LNCaP clone FGC (cell line): ENCODE measurements at regions not wholly inside any gene's neighbourhood (a gene's known extent, or its start where the extent isn't known, plus 50 kb on each side); places are given as distances from the start of the nearest gene placed in this dataset.

Source experiments
- DNase-seq: peaks from one replicate; pipeline ENCODE4 v3.0.0-alpha.2; 2011; ENCODE audit warnings: low read depth
- H3K4me3 ChIP-seq: 2 replicates; pipeline ENCODE4 v1.5.1; 2011; ENCODE audit warnings: mild to moderate bottlenecking, low read depth, low read length, control low read depth
- TF ChIP-seq, protein P1 (sequence below): IDR thresholded peaks from 2 replicates; pipeline ENCODE4 v1.5.1; 2012; ENCODE audit warnings: mild to moderate bottlenecking; ENCODE audit not compliant: control insufficient read depth, insufficient read depth; ENCODE audit errors: extremely low read depth

DNA sequence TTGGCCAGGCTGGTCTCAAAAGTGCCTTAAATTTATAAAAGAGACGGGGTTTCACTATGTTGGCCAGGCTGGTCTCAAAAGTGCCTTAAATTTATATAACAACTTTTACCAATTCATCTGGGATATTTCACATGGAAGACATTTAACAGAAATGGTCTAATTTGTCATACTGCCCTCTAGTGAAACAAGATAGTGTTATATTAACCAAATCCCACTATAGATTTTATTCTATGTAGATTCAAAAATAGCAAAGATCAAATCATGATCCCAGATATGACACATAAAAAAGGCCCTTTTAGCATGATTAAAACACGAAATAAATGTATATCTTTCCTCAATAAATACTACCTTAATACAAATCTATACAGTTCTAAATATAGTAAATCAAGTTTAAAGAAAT, 102.8 kb upstream of the TFAP2D start:
- no peak overlapping the region for H3K4me3 ChIP-seq
- TF ChIP-seq, protein P1, sequence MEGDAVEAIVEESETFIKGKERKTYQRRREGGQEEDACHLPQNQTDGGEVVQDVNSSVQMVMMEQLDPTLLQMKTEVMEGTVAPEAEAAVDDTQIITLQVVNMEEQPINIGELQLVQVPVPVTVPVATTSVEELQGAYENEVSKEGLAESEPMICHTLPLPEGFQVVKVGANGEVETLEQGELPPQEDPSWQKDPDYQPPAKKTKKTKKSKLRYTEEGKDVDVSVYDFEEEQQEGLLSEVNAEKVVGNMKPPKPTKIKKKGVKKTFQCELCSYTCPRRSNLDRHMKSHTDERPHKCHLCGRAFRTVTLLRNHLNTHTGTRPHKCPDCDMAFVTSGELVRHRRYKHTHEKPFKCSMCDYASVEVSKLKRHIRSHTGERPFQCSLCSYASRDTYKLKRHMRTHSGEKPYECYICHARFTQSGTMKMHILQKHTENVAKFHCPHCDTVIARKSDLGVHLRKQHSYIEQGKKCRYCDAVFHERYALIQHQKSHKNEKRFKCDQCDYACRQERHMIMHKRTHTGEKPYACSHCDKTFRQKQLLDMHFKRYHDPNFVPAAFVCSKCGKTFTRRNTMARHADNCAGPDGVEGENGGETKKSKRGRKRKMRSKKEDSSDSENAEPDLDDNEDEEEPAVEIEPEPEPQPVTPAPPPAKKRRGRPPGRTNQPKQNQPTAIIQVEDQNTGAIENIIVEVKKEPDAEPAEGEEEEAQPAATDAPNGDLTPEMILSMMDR: peak; percentile 26; the same call in 1 of the 2 replicates
- no peak for DNase-seq

DNA sequence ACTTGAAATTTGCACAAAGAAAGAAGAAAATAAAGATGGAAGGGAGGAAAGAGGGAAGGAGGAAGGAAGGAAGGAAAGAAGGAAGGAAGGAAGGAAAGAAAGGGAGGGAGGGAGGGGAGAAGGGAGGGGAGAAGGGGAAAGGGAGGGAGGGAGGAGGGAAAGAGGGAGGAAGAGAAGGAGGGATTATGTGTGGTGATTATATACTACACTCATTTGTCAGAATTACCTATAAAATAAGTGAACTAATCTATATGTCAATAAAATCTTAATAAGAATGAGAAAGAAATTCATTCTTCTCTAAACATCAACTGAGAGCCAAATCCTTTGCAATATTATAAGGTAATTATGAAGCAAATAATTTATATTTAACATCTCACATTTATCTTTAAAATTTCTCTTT, 77.9 kb upstream of the TFAP2D start:
- no peak for DNase-seq
- no peak overlapping the region for H3K4me3 ChIP-seq
- TF ChIP-seq, protein P1: no peak

DNA sequence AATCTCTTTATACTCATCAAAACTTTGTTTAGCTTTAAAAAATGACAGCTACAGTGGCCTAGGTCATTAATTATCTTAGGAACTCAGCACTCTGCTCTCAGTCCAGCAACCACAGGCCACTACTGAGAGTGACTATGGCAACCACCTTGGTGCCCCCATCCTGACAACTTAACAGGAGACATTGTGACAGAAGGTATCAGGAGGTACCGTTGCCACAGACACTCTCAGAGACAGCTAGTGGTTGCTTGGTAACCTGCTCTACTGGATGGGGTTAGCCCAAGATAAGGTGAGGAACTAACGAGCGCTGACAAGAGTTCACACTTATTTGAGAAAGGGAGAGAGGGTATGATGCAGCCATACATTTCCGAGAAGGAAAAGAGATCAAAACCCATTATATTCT, 76.1 kb upstream of the TFAP2D start:
- no peak overlapping the region for H3K4me3 ChIP-seq
- TF ChIP-seq, protein P1: no peak
- no peak for DNase-seq

DNA sequence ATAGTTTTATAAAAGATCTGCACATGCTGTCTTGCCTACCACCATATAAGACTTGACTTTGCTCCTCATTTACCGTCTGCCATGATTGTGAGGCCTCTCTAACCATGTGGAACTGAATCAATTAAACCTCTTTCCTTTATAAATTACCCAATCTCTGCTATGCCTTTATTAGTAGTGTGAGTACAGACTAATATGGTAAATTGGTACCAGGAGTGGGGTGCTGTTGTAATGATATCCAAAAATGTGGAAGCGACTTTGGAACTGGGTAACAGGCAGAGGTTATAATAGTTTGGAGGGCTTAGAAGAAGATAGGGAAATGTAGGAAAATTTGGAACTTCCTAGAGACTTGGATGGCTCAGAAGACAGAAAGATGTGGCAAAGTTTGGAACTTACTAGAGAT, 64.2 kb upstream of the TFAP2D start:
- DNase-seq: no peak
- TF ChIP-seq, protein P1: no peak
- H3K4me3 ChIP-seq: no peak overlapping the region

DNA sequence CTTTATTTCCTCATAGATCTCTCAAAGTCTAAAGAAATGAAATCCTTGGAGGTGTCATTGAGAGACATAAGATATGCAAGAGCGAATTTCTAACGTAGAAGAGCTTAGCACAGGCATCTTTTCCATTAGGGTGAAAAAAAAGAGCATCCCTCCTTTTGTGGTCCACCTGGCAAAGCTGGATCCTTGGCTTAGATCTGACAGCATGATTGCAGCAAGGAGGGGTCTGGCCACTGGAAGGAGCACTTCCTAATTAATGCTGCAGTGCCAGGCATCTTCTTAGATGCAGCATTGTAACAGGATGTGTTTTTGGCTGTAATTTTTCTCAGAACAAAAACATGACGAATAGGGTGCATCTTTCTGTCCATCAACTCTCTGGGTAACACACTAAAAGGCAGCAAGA, 60.1 kb upstream of the TFAP2D start:
- no peak overlapping the region for H3K4me3 ChIP-seq
- DNase-seq: no peak
- TF ChIP-seq, protein P1: no peak

DNA sequence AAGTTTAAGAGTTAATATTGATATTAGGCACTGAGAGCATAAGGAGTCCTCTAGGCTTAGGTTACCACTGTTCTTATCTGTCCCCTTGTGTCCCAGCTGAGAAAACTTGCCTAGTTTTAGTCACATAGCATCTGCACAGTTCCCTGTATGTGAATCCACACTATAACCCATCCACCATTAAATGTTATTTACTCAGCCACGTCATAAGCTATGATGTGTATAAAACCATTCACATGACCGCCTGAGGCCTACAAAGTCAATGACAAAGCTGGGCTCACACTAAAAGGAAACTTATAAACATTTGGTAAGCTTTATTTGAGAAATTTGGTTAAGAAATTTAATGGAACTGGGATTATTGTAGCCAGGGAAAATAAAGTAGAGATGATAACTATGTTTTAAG, 59.2 kb upstream of the TFAP2D start:
- DNase-seq: no peak
- no peak overlapping the region for H3K4me3 ChIP-seq
- TF ChIP-seq, protein P1: no peak

DNA sequence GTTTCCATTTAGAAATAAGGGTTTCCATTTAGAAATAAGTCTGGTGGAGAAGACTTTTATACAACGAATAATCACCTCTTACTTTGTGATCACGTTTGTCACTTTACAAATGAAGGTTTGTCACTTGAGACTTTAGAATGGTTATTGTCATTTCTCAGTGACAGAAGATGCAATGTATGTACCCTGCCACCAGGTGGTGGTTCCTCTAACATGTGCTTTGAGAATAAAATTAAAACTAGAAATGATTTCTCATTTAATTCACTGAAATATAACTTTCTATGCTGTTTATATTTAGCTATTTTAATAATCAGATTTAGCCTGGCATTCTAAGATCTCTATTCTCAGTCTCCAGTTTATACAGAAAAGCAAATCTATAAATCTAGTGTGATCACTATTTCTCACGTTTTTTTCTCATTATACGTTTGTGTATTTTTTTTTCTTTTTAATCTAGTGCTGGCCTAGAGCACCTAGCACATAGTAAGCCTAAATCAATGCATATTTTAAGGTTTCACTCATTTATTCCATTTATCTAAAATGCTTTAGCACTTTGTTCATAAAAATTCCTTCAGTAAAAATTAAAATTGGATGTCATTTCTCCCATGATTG, 57.4 kb upstream of the TFAP2D start:
- H3K4me3 ChIP-seq: no peak overlapping the region
- TF ChIP-seq, protein P1: peak; percentile 72
- no peak for DNase-seq
